ENCODE measurements at regions not wholly inside any gene's neighbourhood (a gene's known extent, or its start where the extent isn't known, plus 50 kb on each side); places are given as distances from the start of the nearest gene placed in this dataset.
"Not testable (repeated sequence)": the region's sequence is repeated elsewhere in the genome, so short reads cannot be mapped to it uniquely, and the experiment has no call there.

GRCh38 chr12:27859648-27860047 lies 79.6 kb upstream of the MANSC4 start (continued):
- no peak for TF ChIP-seq SREBF1 (IDR thresholded peaks at IDR 0.05; ENCODE audit: low read length)
- no peak for TF ChIP-seq ZNF622 (IDR thresholded peaks at IDR 0.05)
- TF ChIP-seq NFYB (IDR thresholded peaks at IDR 0.05; ENCODE audit: insufficient read depth, low read depth, low read length): no peak
- no peak for TF ChIP-seq HCFC1 (IDR thresholded peaks at IDR 0.05; ENCODE audit: low read length)
- no peak for TF ChIP-seq ZNF217 (IDR thresholded peaks at IDR 0.05)

- H3K4me2 ChIP-seq (ENCODE audit: control insufficient read depth, insufficient read depth); H3K36me3 ChIP-seq (ENCODE audit: control insufficient read depth in 2 of 2, insufficient read depth in 2 of 2, low read length in 1 of 2); POLR2A ChIA-PET; H3K27me3 ChIP-seq (replicated peaks in 1 of 2; ENCODE audit: control insufficient read depth in 2 of 2, insufficient read depth in 2 of 2, low read length in 1 of 2); H4K20me1 ChIP-seq (ENCODE audit: control insufficient read depth, insufficient read depth); BruUV-seq (replicated peaks); ATAC-seq; H2AFZ ChIP-seq (ENCODE audit: control insufficient read depth, low read depth, low read length); H3K9ac ChIP-seq (ENCODE audit: control insufficient read depth, insufficient read depth, low read length); DNase-seq (ENCODE audit: low read depth, low spot score); RAD21 ChIA-PET (ENCODE audit: unreplicated experiment); in situ Hi-C loops (cut with MboI); H3K4me1 ChIP-seq (ENCODE audit: control insufficient read depth, insufficient read depth, low read length); H3K79me2 ChIP-seq (ENCODE audit: control insufficient read depth, insufficient read depth, low read length); H3K9me3 ChIP-seq (replicated peaks; ENCODE audit: control insufficient read depth, insufficient read depth, low read length); CTCF ChIA-PET; H3K27ac ChIP-seq (ENCODE audit: control insufficient read depth, insufficient read depth); H3K4me3 ChIP-seq; SMC1A ChIA-PET (ENCODE audit: uncharacterized antibody, unreplicated experiment); intact Hi-C loops (cut with micrococcal nuclease; ENCODE audit: unreplicated experiment); FAIRE-seq: not testable (repeated sequence)
Measured at GRCh38 chr12:27857006-27857405, 77.0 kb upstream of the MANSC4 start.

- no peaks in the 10 kb centered on the region for H3K4me1 ChIP-seq (ENCODE audit: control insufficient read depth, insufficient read depth, low read length)
- POLR2A ChIA-PET: no interaction called here
- no peaks in the 10 kb centered on the region; the same call in 2 of the 3 replicates for H3K9me3 ChIP-seq (replicated peaks; ENCODE audit: control insufficient read depth, insufficient read depth, low read length)
- in situ Hi-C loops (cut with MboI) (no loop called here), intact Hi-C loops (cut with micrococcal nuclease; ENCODE audit: unreplicated experiment) (no loop called here)
- no TSS peak for BruUV-seq (replicated peaks)
- no peaks in the 10 kb centered on the region for H3K27me3 ChIP-seq (replicated peaks in 1 of 2; ENCODE audit: control insufficient read depth in 2 of 2, insufficient read depth in 2 of 2, low read length in 1 of 2)
- no peaks in the 10 kb centered on the region for H3K79me2 ChIP-seq (ENCODE audit: control insufficient read depth, insufficient read depth, low read length)
- H3K4me2 ChIP-seq (ENCODE audit: control insufficient read depth, insufficient read depth): no peak overlapping the region
- DNase-seq (ENCODE audit: low read depth, low spot score): no peak
- H4K20me1 ChIP-seq (ENCODE audit: control insufficient read depth, insufficient read depth): no peaks in the 10 kb centered on the region
- SMC1A ChIA-PET (ENCODE audit: uncharacterized antibody, unreplicated experiment): no interaction called here
- ATAC-seq: no peak
- no peak overlapping the region for H3K27ac ChIP-seq (ENCODE audit: control insufficient read depth, insufficient read depth)
- no peak for FAIRE-seq
- CTCF ChIA-PET: no interaction called here
- H3K9ac ChIP-seq (ENCODE audit: control insufficient read depth, insufficient read depth, low read length): no peak overlapping the region
- no peak overlapping the region for H2AFZ ChIP-seq (ENCODE audit: control insufficient read depth, low read depth, low read length)
- H3K4me3 ChIP-seq: no peak overlapping the region
- RAD21 ChIA-PET (ENCODE audit: unreplicated experiment): no interaction called here
- no peaks in the 10 kb centered on the region for H3K36me3 ChIP-seq (ENCODE audit: control insufficient read depth in 2 of 2, insufficient read depth in 2 of 2, low read length in 1 of 2)
- WGBS (ENCODE audit: insufficient coverage, insufficient replicate concordance, low lambda C conversion rate, missing lambda C conversion rate): 80% methylated on average over 3 of the region's 3 CpGs
- TF ChIP-seq SREBF1 (IDR thresholded peaks at IDR 0.05; ENCODE audit: low read length): no peak
- no peak for TF ChIP-seq EP300 (IDR thresholded peaks at IDR 0.05; ENCODE audit: borderline replicate concordance in 1 of 2, control insufficient read depth in 1 of 2, low read depth in 2 of 2, low read length in 2 of 2)
- no peak for TF ChIP-seq PKNOX1 (IDR thresholded peaks at IDR 0.05)
- no peak for TF ChIP-seq ZSCAN29 (IDR thresholded peaks at IDR 0.05)
- TF ChIP-seq TBL1XR1 (IDR thresholded peaks at IDR 0.05; ENCODE audit: low read depth, low read length): no peak
- TF ChIP-seq EED (IDR thresholded peaks at IDR 0.05; ENCODE audit: low read depth): no peak
- no peak for TF ChIP-seq IRF3 (IDR thresholded peaks at IDR 0.05)
- no peak for TF ChIP-seq BMI1 (IDR thresholded peaks at IDR 0.05; ENCODE audit: borderline replicate concordance)
- no peak for TF ChIP-seq KAT2A (conservative IDR thresholded peaks at IDR 0.05; ENCODE audit: control insufficient read depth, low read depth, low read length)
- TF ChIP-seq CHD1 (IDR thresholded peaks at IDR 0.05; ENCODE audit: low read depth, low read length): no peak
Measured at GRCh38 chr12:27852742-27853141, 72.7 kb upstream of the MANSC4 start.

Measured in GM12878 (cell line).